ENCODE measurements at regions not wholly inside any gene's neighbourhood (a gene's known extent, or its start where the extent isn't known, plus 50 kb on each side); places are given as distances from the start of the nearest gene placed in this dataset.

DNA sequence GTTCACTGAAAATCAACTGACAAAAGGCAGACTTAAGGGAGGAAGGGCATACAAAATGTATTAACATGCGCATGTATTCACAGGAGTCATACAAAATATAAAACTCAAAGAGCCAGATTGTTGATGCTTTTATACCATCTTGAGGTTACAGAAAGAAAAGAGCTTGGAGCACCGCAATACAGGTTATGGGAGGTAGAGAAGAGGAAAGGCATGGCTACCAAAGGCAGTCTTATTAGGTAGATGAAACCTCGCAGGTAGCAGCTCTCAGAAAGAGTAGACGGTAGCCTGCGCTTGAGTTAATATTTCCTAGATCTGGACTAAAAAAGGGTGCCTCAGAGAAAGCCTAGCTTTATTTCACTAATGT is 69.0 kb upstream of the DHRS4 start:
- Histone ChIP-seq H3K27ac (ENCODE audit: low read depth in 1 of 2, low read length in 2 of 2) (no peak overlapping the region), H3K9me3 (ENCODE audit: control insufficient read depth in 4 of 4, low read length in 3 of 4) (peaks cover 0 to 9% (median 0%) of the 10 kb centered on the region in 4 donors), H3K4me3 (ENCODE audit: low read depth in 1 of 3, low read length in 3 of 3) (no peak overlapping the region), H3K27me3 (ENCODE audit: control insufficient read depth in 4 of 4, insufficient read depth in 4 of 4, low read length in 3 of 4) (no peaks in the 10 kb centered on the region), H3K36me3 (ENCODE audit: control insufficient read depth in 4 of 4, insufficient read depth in 3 of 4, low read depth in 1 of 4, low read length in 3 of 4) (no peaks in the 10 kb centered on the region), H3K9ac (ENCODE audit: low read depth in 1 of 2, low read length in 2 of 2) (no peak overlapping the region), H3K4me1 (ENCODE audit: control insufficient read depth in 4 of 4, insufficient read depth in 4 of 4, low read length in 3 of 4) (no peaks in the 10 kb centered on the region)
- WGBS = 83% methylated on average over 5 of the region's 5 CpGs
- TF ChIP-seq, protein P1, sequence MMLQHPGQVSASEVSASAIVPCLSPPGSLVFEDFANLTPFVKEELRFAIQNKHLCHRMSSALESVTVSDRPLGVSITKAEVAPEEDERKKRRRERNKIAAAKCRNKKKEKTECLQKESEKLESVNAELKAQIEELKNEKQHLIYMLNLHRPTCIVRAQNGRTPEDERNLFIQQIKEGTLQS (IDR thresholded peaks at IDR 0.05) = no peak
- TF ChIP-seq, protein P2, sequence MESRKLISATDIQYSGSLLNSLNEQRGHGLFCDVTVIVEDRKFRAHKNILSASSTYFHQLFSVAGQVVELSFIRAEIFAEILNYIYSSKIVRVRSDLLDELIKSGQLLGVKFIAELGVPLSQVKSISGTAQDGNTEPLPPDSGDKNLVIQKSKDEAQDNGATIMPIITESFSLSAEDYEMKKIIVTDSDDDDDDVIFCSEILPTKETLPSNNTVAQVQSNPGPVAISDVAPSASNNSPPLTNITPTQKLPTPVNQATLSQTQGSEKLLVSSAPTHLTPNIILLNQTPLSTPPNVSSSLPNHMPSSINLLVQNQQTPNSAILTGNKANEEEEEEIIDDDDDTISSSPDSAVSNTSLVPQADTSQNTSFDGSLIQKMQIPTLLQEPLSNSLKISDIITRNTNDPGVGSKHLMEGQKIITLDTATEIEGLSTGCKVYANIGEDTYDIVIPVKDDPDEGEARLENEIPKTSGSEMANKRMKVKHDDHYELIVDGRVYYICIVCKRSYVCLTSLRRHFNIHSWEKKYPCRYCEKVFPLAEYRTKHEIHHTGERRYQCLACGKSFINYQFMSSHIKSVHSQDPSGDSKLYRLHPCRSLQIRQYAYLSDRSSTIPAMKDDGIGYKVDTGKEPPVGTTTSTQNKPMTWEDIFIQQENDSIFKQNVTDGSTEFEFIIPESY (IDR thresholded peaks at IDR 0.05) = no peak
- TF ChIP-seq, protein P3, sequence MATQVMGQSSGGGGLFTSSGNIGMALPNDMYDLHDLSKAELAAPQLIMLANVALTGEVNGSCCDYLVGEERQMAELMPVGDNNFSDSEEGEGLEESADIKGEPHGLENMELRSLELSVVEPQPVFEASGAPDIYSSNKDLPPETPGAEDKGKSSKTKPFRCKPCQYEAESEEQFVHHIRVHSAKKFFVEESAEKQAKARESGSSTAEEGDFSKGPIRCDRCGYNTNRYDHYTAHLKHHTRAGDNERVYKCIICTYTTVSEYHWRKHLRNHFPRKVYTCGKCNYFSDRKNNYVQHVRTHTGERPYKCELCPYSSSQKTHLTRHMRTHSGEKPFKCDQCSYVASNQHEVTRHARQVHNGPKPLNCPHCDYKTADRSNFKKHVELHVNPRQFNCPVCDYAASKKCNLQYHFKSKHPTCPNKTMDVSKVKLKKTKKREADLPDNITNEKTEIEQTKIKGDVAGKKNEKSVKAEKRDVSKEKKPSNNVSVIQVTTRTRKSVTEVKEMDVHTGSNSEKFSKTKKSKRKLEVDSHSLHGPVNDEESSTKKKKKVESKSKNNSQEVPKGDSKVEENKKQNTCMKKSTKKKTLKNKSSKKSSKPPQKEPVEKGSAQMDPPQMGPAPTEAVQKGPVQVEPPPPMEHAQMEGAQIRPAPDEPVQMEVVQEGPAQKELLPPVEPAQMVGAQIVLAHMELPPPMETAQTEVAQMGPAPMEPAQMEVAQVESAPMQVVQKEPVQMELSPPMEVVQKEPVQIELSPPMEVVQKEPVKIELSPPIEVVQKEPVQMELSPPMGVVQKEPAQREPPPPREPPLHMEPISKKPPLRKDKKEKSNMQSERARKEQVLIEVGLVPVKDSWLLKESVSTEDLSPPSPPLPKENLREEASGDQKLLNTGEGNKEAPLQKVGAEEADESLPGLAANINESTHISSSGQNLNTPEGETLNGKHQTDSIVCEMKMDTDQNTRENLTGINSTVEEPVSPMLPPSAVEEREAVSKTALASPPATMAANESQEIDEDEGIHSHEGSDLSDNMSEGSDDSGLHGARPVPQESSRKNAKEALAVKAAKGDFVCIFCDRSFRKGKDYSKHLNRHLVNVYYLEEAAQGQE (IDR thresholded peaks at IDR 0.05) = no peak
- TF ChIP-seq RAD21 (IDR thresholded peaks at IDR 0.05) = no peak
- TF ChIP-seq, protein P4, sequence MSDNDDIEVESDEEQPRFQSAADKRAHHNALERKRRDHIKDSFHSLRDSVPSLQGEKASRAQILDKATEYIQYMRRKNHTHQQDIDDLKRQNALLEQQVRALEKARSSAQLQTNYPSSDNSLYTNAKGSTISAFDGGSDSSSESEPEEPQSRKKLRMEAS (IDR thresholded peaks at IDR 0.05) = no peak
- DNase-seq (ENCODE audit: low spot score) = no peak

DNA sequence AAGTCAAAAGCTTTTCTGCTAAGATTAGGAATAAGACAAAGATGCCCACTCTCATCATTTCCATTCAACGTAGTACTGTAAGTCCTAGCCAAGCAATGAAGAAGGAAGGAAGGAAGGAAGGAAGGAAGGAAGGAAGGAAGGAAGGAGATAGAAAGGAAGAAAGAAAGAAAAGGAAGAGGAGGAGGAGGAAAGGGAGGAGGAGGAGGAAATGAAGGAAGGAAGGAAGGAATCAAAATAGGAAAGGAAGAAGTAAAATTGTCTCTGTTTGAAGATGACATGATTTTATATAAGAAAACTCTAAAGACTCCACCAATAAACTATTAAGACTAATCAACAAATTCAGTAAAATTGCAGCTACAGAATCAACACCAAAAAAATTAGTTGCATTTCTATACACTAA is 66.0 kb upstream of the DHRS4 start:
- no peak overlapping the region for H3K27ac ChIP-seq (ENCODE audit: low read depth in 1 of 2, low read length in 2 of 2)
- H3K9ac ChIP-seq (ENCODE audit: low read depth in 1 of 2, low read length in 2 of 2) = no peak overlapping the region
- H3K36me3 ChIP-seq (ENCODE audit: control insufficient read depth in 4 of 4, insufficient read depth in 3 of 4, low read depth in 1 of 4, low read length in 3 of 4) = no peaks in the 10 kb centered on the region
- no peaks in the 10 kb centered on the region for H3K27me3 ChIP-seq (ENCODE audit: control insufficient read depth in 4 of 4, insufficient read depth in 4 of 4, low read length in 3 of 4)
- TF ChIP-seq, protein P2 (IDR thresholded peaks at IDR 0.05) = no peak
- TF ChIP-seq YY1 (IDR thresholded peaks at IDR 0.05) (no peak), HNF4A (conservative IDR thresholded peaks at IDR 0.05) (no peak), FOXA2 (IDR thresholded peaks at IDR 0.05) (no peak), RXRA (IDR thresholded peaks at IDR 0.05) (no peak), JUND (IDR thresholded peaks at IDR 0.05) (no peak), NR2F2 (IDR thresholded peaks at IDR 0.05) (no peak), SP1 (IDR thresholded peaks at IDR 0.05) (no peak), GABPA (IDR thresholded peaks at IDR 0.05 in 1 of 2, conservative IDR thresholded peaks at IDR 0.05 in 1 of 2) (no peak), TAF1 (conservative IDR thresholded peaks at IDR 0.05) (no peak), FOXA1 (IDR thresholded peaks at IDR 0.05) (no peak), HNF4G (IDR thresholded peaks at IDR 0.05) (no peak), EGR1 (IDR thresholded peaks at IDR 0.05; ENCODE audit: low read depth in 2 of 2) (no peak), RAD21 (IDR thresholded peaks at IDR 0.05) (no peak)
- TF ChIP-seq, protein P5, sequence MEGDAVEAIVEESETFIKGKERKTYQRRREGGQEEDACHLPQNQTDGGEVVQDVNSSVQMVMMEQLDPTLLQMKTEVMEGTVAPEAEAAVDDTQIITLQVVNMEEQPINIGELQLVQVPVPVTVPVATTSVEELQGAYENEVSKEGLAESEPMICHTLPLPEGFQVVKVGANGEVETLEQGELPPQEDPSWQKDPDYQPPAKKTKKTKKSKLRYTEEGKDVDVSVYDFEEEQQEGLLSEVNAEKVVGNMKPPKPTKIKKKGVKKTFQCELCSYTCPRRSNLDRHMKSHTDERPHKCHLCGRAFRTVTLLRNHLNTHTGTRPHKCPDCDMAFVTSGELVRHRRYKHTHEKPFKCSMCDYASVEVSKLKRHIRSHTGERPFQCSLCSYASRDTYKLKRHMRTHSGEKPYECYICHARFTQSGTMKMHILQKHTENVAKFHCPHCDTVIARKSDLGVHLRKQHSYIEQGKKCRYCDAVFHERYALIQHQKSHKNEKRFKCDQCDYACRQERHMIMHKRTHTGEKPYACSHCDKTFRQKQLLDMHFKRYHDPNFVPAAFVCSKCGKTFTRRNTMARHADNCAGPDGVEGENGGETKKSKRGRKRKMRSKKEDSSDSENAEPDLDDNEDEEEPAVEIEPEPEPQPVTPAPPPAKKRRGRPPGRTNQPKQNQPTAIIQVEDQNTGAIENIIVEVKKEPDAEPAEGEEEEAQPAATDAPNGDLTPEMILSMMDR (IDR thresholded peaks at IDR 0.05; ENCODE audit: low read depth, low read length, missing input control) = no peak
- TF ChIP-seq, protein P1 (IDR thresholded peaks at IDR 0.05) = no peak
- TF ChIP-seq, protein P4 (IDR thresholded peaks at IDR 0.05) = no peak
- TF ChIP-seq, protein P3 (IDR thresholded peaks at IDR 0.05) = no peak
- no peak overlapping the region for H3K4me3 ChIP-seq (ENCODE audit: low read depth in 1 of 3, low read length in 3 of 3)
- 75% methylated on average over 1 of the region's 1 CpG for WGBS
- no peaks in the 10 kb centered on the region for H3K4me1 ChIP-seq (ENCODE audit: control insufficient read depth in 4 of 4, insufficient read depth in 4 of 4, low read length in 3 of 4)
- no peak for DNase-seq (ENCODE audit: low spot score)
- H3K9me3 ChIP-seq (ENCODE audit: control insufficient read depth in 4 of 4, low read length in 3 of 4) = peaks cover 0 to 9% (median 0%) of the 10 kb centered on the region in 4 donors

All from liver (tissue), 8 donors.